ENCODE measurements at regions not wholly inside any gene's neighbourhood (a gene's known extent, or its start where the extent isn't known, plus 50 kb on each side); places are given as distances from the start of the nearest gene placed in this dataset.
"Not testable (repeated sequence)": the region's sequence is repeated elsewhere in the genome, so short reads cannot be mapped to it uniquely, and the experiment has no call there.

GRCh38 chr6:85838351-85839119, 195.8 kb upstream of the SYNCRIP start:
- H3K9me3 ChIP-seq (ENCODE audit: control insufficient read depth, low read length); intact Hi-C loops (cut with DNase I); H3K4me3 ChIP-seq (ENCODE audit: low read length); H3K4me1 ChIP-seq (ENCODE audit: control insufficient read depth, insufficient read depth, low read length); H3K27ac ChIP-seq (ENCODE audit: low read length); ATAC-seq; H3K27me3 ChIP-seq (ENCODE audit: control insufficient read depth, insufficient read depth): not testable (repeated sequence)
- DNase-seq: peak in 2 of 3 donors; percentile 40 to 48
- 95% methylated on average over 37 of the region's 37 CpGs for WGBS

- DNase-seq (no peak), ATAC-seq (no peak)
- H3K4me1 ChIP-seq (ENCODE audit: control insufficient read depth, insufficient read depth, low read length): no peaks in the 10 kb centered on the region
- no peaks in the 10 kb centered on the region for H3K27me3 ChIP-seq (ENCODE audit: control insufficient read depth, insufficient read depth)
- no peak overlapping the region for H3K4me3 ChIP-seq (ENCODE audit: low read length)
- H3K27ac ChIP-seq (ENCODE audit: low read length): no peak overlapping the region
- peaks cover 3% of the 10 kb centered on the region for H3K9me3 ChIP-seq (ENCODE audit: control insufficient read depth, low read length)
- intact Hi-C loops (cut with DNase I): no loop called here
Observed at GRCh38 chr6:85828973-85829372, 186.3 kb upstream of the SYNCRIP start.

- 100% methylated on average over 1 of the region's 1 CpG for WGBS
- DNase-seq (no peak), ATAC-seq (no peak)
- Histone ChIP-seq H3K27me3 (ENCODE audit: control insufficient read depth, insufficient read depth) (no peaks in the 10 kb centered on the region), H3K27ac (ENCODE audit: low read length) (no peak overlapping the region), H3K4me3 (ENCODE audit: low read length) (no peak overlapping the region), H3K4me1 (ENCODE audit: control insufficient read depth, insufficient read depth, low read length) (no peaks in the 10 kb centered on the region), H3K9me3 (ENCODE audit: control insufficient read depth, low read length) (peaks cover 3% of the 10 kb centered on the region)
- intact Hi-C loops (cut with DNase I): no loop called here
Observed at GRCh38 chr6:85826997-85827396, 184.3 kb upstream of the SYNCRIP start.

- ATAC-seq (no peak), DNase-seq (no peak)
- Histone ChIP-seq H3K4me3 (ENCODE audit: low read length) (no peak overlapping the region), H3K27ac (ENCODE audit: low read length) (no peak overlapping the region), H3K27me3 (ENCODE audit: control insufficient read depth, insufficient read depth) (no peaks in the 10 kb centered on the region), H3K4me1 (ENCODE audit: control insufficient read depth, insufficient read depth, low read length) (no peaks in the 10 kb centered on the region), H3K9me3 (ENCODE audit: control insufficient read depth, low read length) (peaks cover 3% of the 10 kb centered on the region)
- intact Hi-C loops (cut with DNase I): no loop called here
- 70% methylated on average over 1 of the region's 1 CpG for WGBS
Observed at GRCh38 chr6:85824329-85824728, 181.6 kb upstream of the SYNCRIP start.

- WGBS: 46% methylated on average over 1 of the region's 1 CpG
- Histone ChIP-seq H3K4me1 (ENCODE audit: control insufficient read depth, insufficient read depth, low read length) (no peaks in the 10 kb centered on the region), H3K4me3 (ENCODE audit: low read length) (no peak overlapping the region), H3K9me3 (ENCODE audit: control insufficient read depth, low read length) (no peaks in the 10 kb centered on the region), H3K27ac (ENCODE audit: low read length) (no peak overlapping the region), H3K27me3 (ENCODE audit: control insufficient read depth, insufficient read depth) (no peaks in the 10 kb centered on the region)
- DNase-seq (no peak), ATAC-seq (no peak)
- intact Hi-C loops (cut with DNase I): no loop called here
Observed at GRCh38 chr6:85810558-85810957, 167.9 kb upstream of the SYNCRIP start.

- ATAC-seq (no peak), DNase-seq (no peak)
- Histone ChIP-seq H3K9me3 (ENCODE audit: control insufficient read depth, low read length) (no peaks in the 10 kb centered on the region), H3K27ac (ENCODE audit: low read length) (no peak overlapping the region), H3K27me3 (ENCODE audit: control insufficient read depth, insufficient read depth) (no peaks in the 10 kb centered on the region), H3K4me3 (ENCODE audit: low read length) (no peak overlapping the region), H3K4me1 (ENCODE audit: control insufficient read depth, insufficient read depth, low read length) (no peaks in the 10 kb centered on the region)
- intact Hi-C loops (cut with DNase I): no loop called here
- WGBS: 16% methylated on average over 1 of the region's 1 CpG
Observed at GRCh38 chr6:85803721-85804120, 161.0 kb upstream of the SYNCRIP start.

- 45% methylated on average over 1 of the region's 1 CpG for WGBS
- no peak for ATAC-seq
- no peaks in the 10 kb centered on the region for H3K9me3 ChIP-seq (ENCODE audit: control insufficient read depth, low read length)
- no peak overlapping the region for H3K27ac ChIP-seq (ENCODE audit: low read length)
- H3K4me1 ChIP-seq (ENCODE audit: control insufficient read depth, insufficient read depth, low read length): no peaks in the 10 kb centered on the region
- intact Hi-C loops (cut with DNase I): no loop called here
- no peak for DNase-seq
- no peak overlapping the region for H3K4me3 ChIP-seq (ENCODE audit: low read length)
- H3K27me3 ChIP-seq (ENCODE audit: control insufficient read depth, insufficient read depth): no peaks in the 10 kb centered on the region
Observed at GRCh38 chr6:85802162-85802561, 159.5 kb upstream of the SYNCRIP start.

- ATAC-seq: no peak
- no peak for DNase-seq
- Histone ChIP-seq H3K9me3 (ENCODE audit: control insufficient read depth, low read length) (no peaks in the 10 kb centered on the region), H3K27me3 (ENCODE audit: control insufficient read depth, insufficient read depth) (no peaks in the 10 kb centered on the region), H3K27ac (ENCODE audit: low read length) (no peak overlapping the region), H3K4me3 (ENCODE audit: low read length) (no peak overlapping the region), H3K4me1 (ENCODE audit: control insufficient read depth, insufficient read depth, low read length) (no peaks in the 10 kb centered on the region)
- 87% methylated on average over 4 of the region's 4 CpGs for WGBS
- intact Hi-C loops (cut with DNase I): no loop called here
Observed at GRCh38 chr6:85798931-85799652, 156.4 kb upstream of the SYNCRIP start.

- no peak for ATAC-seq
- DNase-seq: peak in 2 of 3 donors; percentile 41 to 49
- H3K27me3 ChIP-seq (ENCODE audit: control insufficient read depth, insufficient read depth): no peaks in the 10 kb centered on the region
- H3K4me3 ChIP-seq (ENCODE audit: low read length): no peak overlapping the region
- no peaks in the 10 kb centered on the region for H3K9me3 ChIP-seq (ENCODE audit: control insufficient read depth, low read length)
- WGBS: 41% methylated on average over 2 of the region's 2 CpGs
- intact Hi-C loops (cut with DNase I): no loop called here
- no peak overlapping the region for H3K27ac ChIP-seq (ENCODE audit: low read length)
- no peaks in the 10 kb centered on the region for H3K4me1 ChIP-seq (ENCODE audit: control insufficient read depth, insufficient read depth, low read length)
Observed at GRCh38 chr6:85797993-85798392, 155.3 kb upstream of the SYNCRIP start.

GRCh38 chr6:85795945-85796344, 153.3 kb upstream of the SYNCRIP start:
- H3K9me3 ChIP-seq (ENCODE audit: control insufficient read depth, low read length): no peaks in the 10 kb centered on the region
- no peaks in the 10 kb centered on the region for H3K4me1 ChIP-seq (ENCODE audit: control insufficient read depth, insufficient read depth, low read length)
- no peak overlapping the region for H3K4me3 ChIP-seq (ENCODE audit: low read length)
- no peaks in the 10 kb centered on the region for H3K27me3 ChIP-seq (ENCODE audit: control insufficient read depth, insufficient read depth)
- intact Hi-C loops (cut with DNase I): no loop called here
- no peak for DNase-seq
- ATAC-seq: no peak
- no peak overlapping the region for H3K27ac ChIP-seq (ENCODE audit: low read length)

- DNase-seq (no peak), ATAC-seq (no peak)
- Histone ChIP-seq H3K27ac (ENCODE audit: low read length) (no peak overlapping the region), H3K4me3 (ENCODE audit: low read length) (no peak overlapping the region), H3K27me3 (ENCODE audit: control insufficient read depth, insufficient read depth) (no peaks in the 10 kb centered on the region), H3K9me3 (ENCODE audit: control insufficient read depth, low read length) (no peaks in the 10 kb centered on the region), H3K4me1 (ENCODE audit: control insufficient read depth, insufficient read depth, low read length) (no peaks in the 10 kb centered on the region)
- 64% methylated on average over 1 of the region's 1 CpG for WGBS
- intact Hi-C loops (cut with DNase I): no loop called here
Observed at GRCh38 chr6:85792254-85792653, 149.6 kb upstream of the SYNCRIP start.

All from right cardiac atrium (tissue), 5 donors.